Suppressor macrophage (primary cell): ENCODE measurements at regions not wholly inside any gene's neighbourhood (a gene's known extent, or its start where the extent isn't known, plus 50 kb on each side); places are given as distances from the start of the nearest gene placed in this dataset.

ENCODE experiments used
- DNase-seq, 4 experiments: peaks; one replicate each; pipeline ENCODE4 v3.0.0-alpha.2; 2020 to 2022

DNA sequence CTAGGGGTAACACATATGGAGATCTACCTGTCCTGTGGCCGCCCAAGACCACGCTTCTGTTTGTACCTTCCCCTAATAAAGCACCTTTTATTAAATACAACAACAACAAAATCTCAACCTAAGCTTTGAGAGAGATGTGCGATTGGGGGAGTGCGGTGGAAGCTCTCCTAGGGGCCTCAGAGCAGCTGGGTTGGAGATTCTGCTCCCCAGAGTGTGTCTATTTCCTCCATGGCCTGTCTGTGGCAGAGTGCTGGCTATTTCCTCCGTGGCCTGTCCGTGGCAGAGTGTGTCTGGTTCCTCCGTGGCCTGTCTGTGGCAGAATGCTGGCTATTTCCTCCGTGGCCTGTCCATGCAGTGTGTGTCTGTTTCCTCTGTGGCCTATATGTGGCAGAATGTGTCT, 139.3 kb upstream of the IPO9 start:
- DNase-seq = no peak

DNA sequence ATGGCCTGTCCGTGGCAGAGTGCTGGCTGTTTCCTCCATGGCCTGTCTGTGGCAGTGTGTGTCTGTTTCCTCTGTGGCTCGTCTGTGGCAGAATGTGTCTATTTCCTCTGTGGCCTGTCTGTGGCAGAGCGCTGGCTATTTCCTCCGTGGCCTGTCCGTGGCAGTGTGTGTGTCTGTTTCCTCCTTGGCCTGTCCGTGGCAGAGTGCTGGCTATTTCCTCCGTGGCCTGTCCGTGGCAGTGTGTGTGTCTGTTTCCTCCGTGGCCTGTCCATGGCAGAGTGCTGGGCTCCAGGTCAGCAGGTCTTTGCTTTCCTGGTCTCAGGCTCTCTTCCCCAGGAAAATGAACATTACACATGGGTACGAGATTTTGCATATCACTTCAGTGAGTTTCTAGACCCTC, 138.4 kb upstream of the IPO9 start:
- DNase-seq = no peak

- DNase-seq = no peak
These were observed 137.0 kb upstream of the IPO9 start for GRCh38 chr1:201691716-201692554.

- no peak for DNase-seq
These were observed 136.2 kb upstream of the IPO9 start for GRCh38 chr1:201692555-201693394.

DNA sequence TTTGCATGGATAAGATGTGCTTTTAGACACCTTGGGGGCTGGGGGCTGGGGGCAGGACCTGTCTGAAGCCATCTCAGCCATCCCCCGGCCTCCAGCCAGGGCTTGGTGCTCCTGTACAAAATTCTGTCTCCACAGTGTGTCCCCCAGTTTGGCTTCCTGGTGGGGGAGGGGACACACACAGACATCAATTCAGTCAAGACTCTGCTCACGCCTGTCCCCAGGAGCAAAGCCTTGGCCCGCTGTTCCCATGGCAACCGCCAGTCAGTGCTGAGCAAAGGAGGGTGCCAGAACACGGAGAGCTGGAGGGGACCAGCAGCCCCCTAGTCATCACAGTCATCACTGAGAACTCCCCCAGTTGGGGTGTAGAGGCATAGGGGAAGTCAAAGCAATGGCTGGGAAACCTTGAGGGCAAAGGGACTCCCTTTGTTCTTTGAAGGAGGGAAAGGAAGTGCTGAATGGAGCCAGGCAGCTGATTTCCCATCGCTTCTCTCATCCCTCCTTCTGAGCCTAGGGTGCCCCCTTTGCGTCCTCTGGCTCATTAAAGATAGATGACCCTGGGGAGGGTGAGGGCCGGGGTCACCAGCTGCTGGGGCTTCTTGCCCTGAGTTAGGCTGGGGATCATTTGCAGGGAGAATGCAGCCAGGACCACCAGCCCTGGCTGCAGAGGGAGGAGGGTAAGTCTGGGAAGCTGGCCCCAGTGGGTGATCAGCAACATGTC, 134.9 kb upstream of the IPO9 start:
- DNase-seq = no peak

DNA sequence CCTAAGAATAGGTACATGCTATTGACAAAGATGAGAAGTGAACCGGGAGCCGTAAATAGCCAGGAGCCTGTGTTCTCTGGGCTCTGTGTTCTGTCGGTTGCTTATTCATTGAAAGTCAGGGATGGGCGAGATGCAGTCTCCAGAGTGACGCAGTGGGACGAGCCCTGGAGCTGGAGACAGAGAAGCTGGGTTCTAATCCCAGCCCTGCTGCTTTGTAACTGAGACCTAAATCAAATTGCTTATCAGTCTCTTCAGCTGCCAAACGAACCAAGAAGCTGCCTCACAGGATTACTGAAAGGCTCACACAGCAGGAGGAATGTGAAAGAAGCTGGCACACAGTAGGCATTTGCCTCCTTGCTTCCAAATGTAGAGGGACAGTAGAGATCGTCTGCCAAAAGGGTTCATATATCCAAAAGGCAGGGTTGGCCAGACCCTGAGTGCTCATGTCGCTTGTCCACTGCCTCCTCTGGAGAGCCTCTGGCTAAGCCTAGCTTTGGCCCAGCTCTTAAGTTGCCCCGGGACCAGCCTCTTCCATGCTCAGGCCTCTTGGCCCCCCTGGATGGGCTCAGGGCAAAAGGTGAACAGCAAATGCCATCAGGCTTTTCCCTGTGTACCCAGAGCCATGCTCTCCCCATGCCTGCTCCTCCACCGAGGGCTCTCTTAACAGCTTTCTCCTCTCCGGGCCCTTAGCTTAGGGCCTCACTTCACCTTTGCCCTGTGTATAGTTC, 134.2 kb upstream of the IPO9 start:
- no peak for DNase-seq

GRCh38 chr1:201695607-201696006, 133.3 kb upstream of the IPO9 start:
- no peak for DNase-seq

- no peak for DNase-seq
These were observed 132.7 kb upstream of the IPO9 start for GRCh38 chr1:201696217-201696761.

- no peak for DNase-seq
These were observed 131.8 kb upstream of the IPO9 start for GRCh38 chr1:201697174-201697573.

DNA sequence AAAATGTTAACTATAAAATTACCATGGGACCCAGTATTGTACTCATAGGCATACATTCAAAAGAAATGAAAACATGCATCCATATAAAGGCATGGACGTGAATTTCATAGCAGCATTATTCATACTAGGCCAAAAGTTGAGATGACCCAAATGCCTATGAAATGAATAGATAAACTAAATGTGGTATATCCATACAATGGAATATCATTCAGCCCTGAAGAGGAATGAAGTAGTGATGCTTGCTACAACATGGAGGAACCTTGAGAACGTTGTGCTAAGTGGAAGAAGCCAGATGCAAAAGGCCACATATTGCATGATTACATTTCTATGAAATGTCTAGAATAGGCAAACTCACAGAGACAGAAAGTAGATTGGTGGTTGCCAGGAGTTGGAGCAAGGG, 127.1 kb upstream of the IPO9 start:
- no peak for DNase-seq

DNA sequence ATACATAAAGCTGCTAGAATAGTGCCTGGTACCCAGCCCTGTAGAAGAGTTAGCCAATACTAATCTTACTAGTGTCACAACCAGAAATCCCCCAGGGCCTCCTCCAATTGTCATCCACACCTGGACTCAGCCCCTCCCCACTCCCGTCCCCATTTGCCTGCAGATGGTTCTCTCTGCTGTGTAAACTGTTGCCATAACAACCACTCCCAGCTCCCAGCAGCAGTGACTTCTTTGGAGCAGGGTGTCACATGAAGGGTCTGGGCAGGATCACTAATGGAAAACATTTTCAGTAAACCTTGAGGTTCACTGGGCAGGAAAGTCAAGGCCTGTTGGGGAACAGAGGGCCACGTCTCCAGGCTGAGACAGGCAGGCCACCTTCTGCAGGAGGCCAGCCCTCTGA, 126.0 kb upstream of the IPO9 start:
- DNase-seq = no peak

DNA sequence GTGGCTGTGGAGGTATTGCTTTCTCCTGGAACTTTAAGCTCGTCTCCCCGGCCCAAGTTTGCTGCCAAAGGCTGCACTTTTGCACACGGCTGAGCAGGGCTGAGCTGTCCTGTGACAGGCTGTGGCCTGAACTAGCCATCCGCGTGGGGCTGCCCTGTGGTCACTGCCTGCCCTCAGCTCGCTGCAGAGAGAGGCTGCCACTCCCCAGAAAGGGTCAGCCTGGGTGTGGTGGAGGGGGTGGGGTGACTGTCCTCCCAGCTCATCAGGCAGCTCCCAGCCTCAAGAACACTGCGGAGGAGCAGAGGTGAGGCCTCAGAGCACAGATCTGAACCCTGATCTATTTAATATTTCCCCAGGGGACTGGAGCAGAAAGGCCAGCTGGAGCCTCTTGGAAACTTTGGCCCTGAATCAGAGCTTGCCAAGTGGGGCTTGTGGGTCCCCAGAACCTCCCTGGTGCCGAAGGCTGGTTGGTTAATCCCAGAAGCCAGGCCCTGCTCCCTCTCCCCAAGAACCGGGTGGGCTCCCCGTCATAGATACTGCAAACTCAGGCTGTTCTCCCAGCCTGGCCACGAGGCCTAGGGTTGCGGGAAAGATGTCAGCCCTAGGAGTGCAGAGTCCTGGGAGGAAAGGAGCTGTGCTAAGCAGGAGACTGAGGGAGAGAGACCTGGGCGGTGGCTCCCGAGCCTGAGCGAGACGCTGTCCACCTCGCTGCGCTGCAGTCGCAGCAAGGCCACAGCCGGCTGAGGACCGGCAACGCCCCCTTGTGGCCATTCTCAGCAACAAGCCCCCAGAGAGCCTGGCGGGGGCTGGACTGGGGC, 125.1 kb upstream of the IPO9 start:
- DNase-seq = peak; percentile 82 to 92 (median 90)

GRCh38 chr1:201704439-201704792, 124.5 kb upstream of the IPO9 start:
- no peak for DNase-seq

- DNase-seq = no peak
These were observed 123.6 kb upstream of the IPO9 start for GRCh38 chr1:201705389-201705788.

DNA sequence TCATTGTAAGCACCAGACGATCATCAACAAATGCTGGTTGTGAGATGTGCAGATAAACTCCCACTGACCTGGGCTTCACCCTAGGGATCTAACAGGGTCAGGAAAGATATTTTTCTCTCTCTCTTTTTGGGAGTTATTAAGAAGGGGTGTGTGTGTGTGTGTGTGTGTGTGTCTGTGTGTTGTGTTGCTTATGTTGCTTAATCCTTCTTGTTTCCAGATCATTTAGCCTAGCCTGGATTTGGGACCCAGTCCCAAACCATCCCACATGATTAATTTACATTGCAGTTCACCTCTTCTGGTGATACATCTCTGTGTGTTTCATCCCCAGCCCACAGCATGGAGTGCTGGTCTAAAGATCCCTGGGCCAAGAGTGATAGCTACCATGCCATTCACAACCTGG, 122.8 kb upstream of the IPO9 start:
- no peak for DNase-seq

- DNase-seq = no peak
These were observed 121.9 kb upstream of the IPO9 start for GRCh38 chr1:201707027-201707426.

GRCh38 chr1:201707656-201708055, 121.3 kb upstream of the IPO9 start:
- DNase-seq = peak in 2 of 4 experiments; percentile 34 to 46

GRCh38 chr1:201708085-201708512, 120.9 kb upstream of the IPO9 start:
- peak in 3 of 4 experiments; percentile 39 to 51 (median 49) for DNase-seq

GRCh38 chr1:201708691-201709090, 120.3 kb upstream of the IPO9 start:
- DNase-seq = no peak

DNA sequence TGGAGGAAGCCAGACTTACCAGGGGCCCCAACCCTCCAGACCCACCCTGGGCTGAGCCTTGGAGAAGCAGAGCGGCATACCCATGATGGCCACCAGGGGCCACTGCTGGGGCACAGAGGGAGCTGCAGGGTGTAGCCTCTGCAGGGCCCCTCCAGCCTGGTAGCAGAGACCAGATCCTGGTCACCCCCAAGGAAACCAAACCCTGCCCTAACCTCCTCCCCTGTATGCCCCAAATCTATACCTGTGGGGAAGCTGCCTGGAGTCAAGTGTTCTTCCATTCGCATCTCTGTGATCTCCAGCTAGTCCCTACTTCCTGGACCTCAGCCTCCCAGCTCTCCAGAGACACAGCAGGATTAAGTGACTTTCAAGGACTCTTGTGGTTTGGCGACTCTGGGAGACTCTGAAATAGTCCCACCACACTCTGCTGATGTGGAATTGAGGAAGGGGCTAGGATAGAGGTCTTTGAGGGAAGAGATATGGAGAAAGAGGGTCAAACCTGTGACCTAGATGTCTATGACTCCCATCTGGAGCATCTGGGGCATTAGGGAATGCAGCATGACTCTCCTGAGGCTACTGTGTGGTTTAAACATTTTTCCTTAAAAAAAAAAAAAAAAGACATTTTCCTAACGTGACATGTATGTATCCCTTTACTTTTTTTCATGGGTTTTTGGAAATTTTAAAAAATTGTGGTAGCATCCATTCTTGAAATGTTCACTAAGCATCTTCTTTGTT, 119.2 kb upstream of the IPO9 start:
- DNase-seq = peak; percentile 75 to 86 (median 82)
